Endothelial cell of umbilical vein (primary cell): ENCODE measurements at regions not wholly inside any gene's neighbourhood (a gene's known extent, or its start where the extent isn't known, plus 50 kb on each side); places are given as distances from the start of the nearest gene placed in this dataset.

Experiments used
- BruUV-seq: library from RNA; stranded (reverse); fragments of 400-500 nt; replicated peaks from 2 replicates; lab custom pipeline; 2021; lab: Mats Ljungman, UMichigan
- CTCF ChIA-PET: fragments of 300-600, 350-600 bp; sonication (Branson Sonifier 250); formaldehyde crosslinking; loops from one replicate; lab custom pipeline; 2021; ENCODE audit warnings: antibody characterized with exemption, inconsistent platforms; lab: Charles Lee
- POLR2A ChIA-PET: fragments of 300-600, 350-600 bp; sonication (Branson Sonifier 250); formaldehyde crosslinking; loops from one replicate; lab custom pipeline; 2021; ENCODE audit warnings: antibody characterized with exemption, inconsistent platforms; lab: Charles Lee
- DNase-seq: peaks from one replicate; pipeline ENCODE4 v3.0.0-alpha.2; 2011; ENCODE audit warnings: low read depth, low spot score
- FAIRE-seq: peaks from 2 replicates; lab custom pipeline; 2011; peaks lifted over from hg19 to GRCh38; lab: Jason Lieb, UNC
- H2AFZ ChIP-seq: 2 replicates; pipeline ENCODE4 v1.6.0; 2012; ENCODE audit warnings: low read depth, low read length, control low read depth, inconsistent platforms
- H3K27ac ChIP-seq: 2 replicates; pipeline ENCODE4 v1.5.1; 2011; ENCODE audit warnings: low read depth, mild to moderate bottlenecking, control low read depth, low read length, moderate library complexity; ENCODE audit not compliant: insufficient read depth
- H3K27me3 ChIP-seq, 2 experiments: 2 replicates each; pipeline versions ENCODE4 v1.6.0 to v1.6.1; 2011; ENCODE audit warnings: low read length in 2 of 2, mixed read lengths in 1 of 2; ENCODE audit not compliant: control insufficient read depth in 2 of 2, insufficient read depth in 2 of 2
- H3K36me3 ChIP-seq, 2 experiments: 2 replicates in 1 of 2; 3 replicates in 1 of 2; pipeline ENCODE4 v1.5.1; 2011; ENCODE audit warnings: low read length in 2 of 2, mild to moderate bottlenecking in 1 of 2, moderate library complexity in 1 of 2; ENCODE audit not compliant: control insufficient read depth in 2 of 2, insufficient read depth in 2 of 2; ENCODE audit errors: extremely low read depth in 1 of 2
- H3K4me1 ChIP-seq: 3 replicates; pipeline ENCODE4 v1.5.1; 2011; ENCODE audit warnings: mild to moderate bottlenecking, low read length; ENCODE audit not compliant: control insufficient read depth, insufficient read depth; ENCODE audit errors: extremely low read depth
- H3K4me2 ChIP-seq: 2 replicates; pipeline ENCODE4 v1.6.1; 2011; ENCODE audit warnings: low read length, control low read depth, mixed read lengths; ENCODE audit not compliant: insufficient read depth
- H3K4me3 ChIP-seq, 3 experiments: fragments of 200-600 bp in 1 of 3; sonication (generic), shearing (Covaris generic) in 1 of 3; replicated peaks in 1 of 3; 2 replicates each; pipeline ENCODE4 v1.5.1; 2011 to 2016; ENCODE audit warnings: control low read depth in 3 of 3, low read length in 3 of 3, mild to moderate bottlenecking in 2 of 3, inconsistent platforms in 1 of 3, low read depth in 1 of 3, moderate library complexity in 1 of 3; ENCODE audit not compliant: insufficient read depth in 1 of 3
- H3K79me2 ChIP-seq: 2 replicates; pipeline ENCODE4 v1.6.0; 2012; ENCODE audit warnings: low read length, inconsistent platforms; ENCODE audit not compliant: control insufficient read depth, insufficient read depth
- H3K9ac ChIP-seq: replicated peaks from 2 replicates; pipeline ENCODE3; 2011; ENCODE audit warnings: low read length, control low read depth; ENCODE audit not compliant: insufficient read depth; ENCODE audit errors: extremely low read depth
- H3K9me1 ChIP-seq: replicated peaks from 3 replicates; pipeline ENCODE4 v1.6.0; 2011; ENCODE audit warnings: mild to moderate bottlenecking, low read length; ENCODE audit not compliant: control insufficient read depth, insufficient read depth; ENCODE audit errors: extremely low read depth
- H3K9me3 ChIP-seq: replicated peaks from 2 replicates; pipeline ENCODE4 v1.5.1; 2012; ENCODE audit warnings: low read length, inconsistent platforms; ENCODE audit not compliant: control insufficient read depth, insufficient read depth
- H4K20me1 ChIP-seq: replicated peaks from 2 replicates; pipeline ENCODE3; 2011; ENCODE audit warnings: mild to moderate bottlenecking, low read length; ENCODE audit not compliant: control insufficient read depth, insufficient read depth; ENCODE audit errors: extremely low read depth
- EZH2 ChIP-seq: IDR thresholded peaks from 2 replicates; pipeline ENCODE4 v1.6.1; 2012; ENCODE audit warnings: borderline replicate concordance, low read depth, mild to moderate bottlenecking, moderate library complexity, low read length, inconsistent platforms; ENCODE audit not compliant: severe bottlenecking
- FOS ChIP-seq: IDR thresholded peaks from 2 replicates; pipeline ENCODE4 v1.6.1; 2011; ENCODE audit warnings: mild to moderate bottlenecking, low read length, moderate library complexity, borderline replicate concordance; ENCODE audit not compliant: insufficient read depth
- GATA2 ChIP-seq: IDR thresholded peaks from 2 replicates; pipeline ENCODE4 v1.7.0; 2011; ENCODE audit warnings: low read depth, mild to moderate bottlenecking, moderate library complexity, mixed read lengths, low read length; ENCODE audit not compliant: insufficient read length, insufficient read depth
- JUN ChIP-seq: IDR thresholded peaks from 2 replicates; pipeline ENCODE4 v1.6.1; 2011; ENCODE audit warnings: borderline replicate concordance, low read depth; ENCODE audit not compliant: insufficient read length, insufficient read depth
- MYC ChIP-seq: IDR thresholded peaks from one replicate; pipeline ENCODE4 v1.6.1; 2011; ENCODE audit warnings: mild to moderate bottlenecking, low read depth, low read length
- POLR2A ChIP-seq: IDR thresholded peaks from 2 replicates; pipeline ENCODE4 v1.6.1; 2012; ENCODE audit warnings: low read depth, mild to moderate bottlenecking, control low read depth, low read length
- POLR2AphosphoS5 ChIP-seq: IDR thresholded peaks from 2 replicates; pipeline ENCODE4 v1.6.1; 2012; ENCODE audit warnings: low read depth, mild to moderate bottlenecking, control low read depth, low read length, moderate library complexity; ENCODE audit not compliant: insufficient read depth
- dilution Hi-C: fragments of 300-500 bp; cut with MboI; formaldehyde crosslinking; loops from one replicate; pipeline ENCODE4 v1.15.0; 2019; ENCODE audit warnings: low sequenced_read_pairs; ENCODE audit not compliant: extremely low pct_ligation_motif_present
- intact Hi-C: fragments of 100-400 bp; cut with micrococcal nuclease; formaldehyde crosslinking; loops from one replicate; pipeline ENCODE4 v1.10.0; 2022
- TF ChIP-seq, protein P1 (sequence below), 2 donors: IDR thresholded peaks; 1 replicate in 1 of 2; 2 replicates in 1 of 2; pipeline ENCODE4 v1.5.1; 2011; ENCODE audit warnings: low read length in 2 of 2, mild to moderate bottlenecking in 2 of 2, moderate library complexity in 2 of 2, control low read depth in 1 of 2, inconsistent platforms in 1 of 2, low read depth in 1 of 2; ENCODE audit not compliant: insufficient read depth in 1 of 2; ENCODE audit errors: extremely low read depth in 1 of 2
- TF ChIP-seq, protein P2 (sequence below): IDR thresholded peaks from 2 replicates; pipeline ENCODE4 v1.6.1; 2011; ENCODE audit not compliant: insufficient read depth, insufficient read length

DNA sequence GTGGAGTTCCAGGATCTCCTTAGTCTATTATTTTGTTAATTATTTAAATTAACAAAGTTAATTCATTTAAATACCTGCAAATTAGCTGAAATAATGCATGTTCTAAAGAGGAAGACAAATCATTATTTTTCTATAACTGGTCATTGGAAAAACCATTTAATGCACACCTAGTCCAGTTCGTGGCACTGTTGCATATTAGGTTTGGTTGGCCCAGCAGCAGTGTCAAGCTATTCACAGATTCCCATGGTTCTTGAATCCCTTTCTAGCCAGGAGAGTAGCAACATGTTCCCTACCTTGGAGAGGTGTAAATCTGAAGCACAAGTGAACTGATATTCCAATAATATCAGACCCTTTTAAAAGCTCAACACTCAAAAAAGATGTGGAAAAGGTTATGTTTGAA, 155.2 kb downstream of the TMEM161B start:
- ChIA-PET CTCF (no interaction called here), POLR2A (no interaction called here)
- no peak overlapping the region for H3K9ac ChIP-seq
- H3K4me2 ChIP-seq: no peak overlapping the region
- H3K4me1 ChIP-seq: no peaks in the 10 kb centered on the region
- TF ChIP-seq JUN (no peak), POLR2A (no peak), EZH2 (no peak), FOS (no peak), GATA2 (no peak)
- TF ChIP-seq, protein P1, sequence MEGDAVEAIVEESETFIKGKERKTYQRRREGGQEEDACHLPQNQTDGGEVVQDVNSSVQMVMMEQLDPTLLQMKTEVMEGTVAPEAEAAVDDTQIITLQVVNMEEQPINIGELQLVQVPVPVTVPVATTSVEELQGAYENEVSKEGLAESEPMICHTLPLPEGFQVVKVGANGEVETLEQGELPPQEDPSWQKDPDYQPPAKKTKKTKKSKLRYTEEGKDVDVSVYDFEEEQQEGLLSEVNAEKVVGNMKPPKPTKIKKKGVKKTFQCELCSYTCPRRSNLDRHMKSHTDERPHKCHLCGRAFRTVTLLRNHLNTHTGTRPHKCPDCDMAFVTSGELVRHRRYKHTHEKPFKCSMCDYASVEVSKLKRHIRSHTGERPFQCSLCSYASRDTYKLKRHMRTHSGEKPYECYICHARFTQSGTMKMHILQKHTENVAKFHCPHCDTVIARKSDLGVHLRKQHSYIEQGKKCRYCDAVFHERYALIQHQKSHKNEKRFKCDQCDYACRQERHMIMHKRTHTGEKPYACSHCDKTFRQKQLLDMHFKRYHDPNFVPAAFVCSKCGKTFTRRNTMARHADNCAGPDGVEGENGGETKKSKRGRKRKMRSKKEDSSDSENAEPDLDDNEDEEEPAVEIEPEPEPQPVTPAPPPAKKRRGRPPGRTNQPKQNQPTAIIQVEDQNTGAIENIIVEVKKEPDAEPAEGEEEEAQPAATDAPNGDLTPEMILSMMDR (IDR thresholded peaks at IDR 0.05; ENCODE audit: extremely low read depth in 1 of 2, insufficient read depth in 1 of 2, low read depth in 1 of 2, low read length in 2 of 2): no peak
- H3K27ac ChIP-seq: no peak overlapping the region
- H3K9me1 ChIP-seq: no peaks in the 10 kb centered on the region
- H3K9me3 ChIP-seq: no peaks in the 10 kb centered on the region
- H2AFZ ChIP-seq: no peak overlapping the region
- H3K79me2 ChIP-seq: no peaks in the 10 kb centered on the region
- H3K4me3 ChIP-seq: no peak overlapping the region
- dilution Hi-C loops: no loop called here
- DNase-seq: no peak
- FAIRE-seq: no peak
- no peaks in the 10 kb centered on the region for H3K27me3 ChIP-seq
- no TSS peak for BruUV-seq
- H4K20me1 ChIP-seq: no peaks in the 10 kb centered on the region
- intact Hi-C loops: no loop called here
- H3K36me3 ChIP-seq: no peaks in the 10 kb centered on the region

DNA sequence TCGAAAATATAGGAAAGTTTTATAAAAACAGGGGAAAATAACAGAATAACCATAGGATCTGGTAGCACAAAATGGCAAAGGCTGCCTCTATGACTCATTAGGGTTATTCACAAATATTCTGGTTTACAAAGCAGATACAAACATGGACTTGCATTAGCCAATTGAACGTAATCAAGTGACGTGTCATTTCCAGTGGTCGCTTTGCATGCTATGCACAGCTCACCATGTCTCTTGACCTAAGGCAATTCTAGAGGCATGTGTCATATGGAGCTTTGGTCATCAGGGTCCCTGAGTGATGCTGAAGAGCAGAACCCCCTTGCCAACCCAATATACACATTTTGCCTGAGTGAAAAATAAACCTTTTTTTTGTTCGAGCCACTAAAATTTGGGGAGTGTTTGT, 158.8 kb downstream of the TMEM161B start:
- no peak overlapping the region for H3K27ac ChIP-seq
- no peak for DNase-seq
- TF ChIP-seq EZH2: no peak
- no peak for TF ChIP-seq GATA2
- TF ChIP-seq, protein P1 (IDR thresholded peaks at IDR 0.05; ENCODE audit: extremely low read depth in 1 of 2, insufficient read depth in 1 of 2, low read depth in 1 of 2, low read length in 2 of 2): no peak
- no peak for TF ChIP-seq FOS
- no peak for TF ChIP-seq JUN
- TF ChIP-seq, protein P2, sequence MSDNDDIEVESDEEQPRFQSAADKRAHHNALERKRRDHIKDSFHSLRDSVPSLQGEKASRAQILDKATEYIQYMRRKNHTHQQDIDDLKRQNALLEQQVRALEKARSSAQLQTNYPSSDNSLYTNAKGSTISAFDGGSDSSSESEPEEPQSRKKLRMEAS: no peak
- no peak for TF ChIP-seq MYC
- no peak for TF ChIP-seq POLR2AphosphoS5
- no peak for TF ChIP-seq POLR2A
- FAIRE-seq: no peak
- no peak overlapping the region for H2AFZ ChIP-seq
- no peaks in the 10 kb centered on the region for H4K20me1 ChIP-seq
- CTCF ChIA-PET: no interaction called here
- no peaks in the 10 kb centered on the region for H3K36me3 ChIP-seq
- no peaks in the 10 kb centered on the region for H3K9me3 ChIP-seq
- no peak overlapping the region for H3K9ac ChIP-seq
- no peaks in the 10 kb centered on the region for H3K79me2 ChIP-seq
- H3K27me3 ChIP-seq: no peaks in the 10 kb centered on the region
- no TSS peak for BruUV-seq
- H3K9me1 ChIP-seq: no peaks in the 10 kb centered on the region
- H3K4me3 ChIP-seq: no peak overlapping the region
- no peak overlapping the region for H3K4me2 ChIP-seq
- POLR2A ChIA-PET: no interaction called here
- intact Hi-C loops: no loop called here
- H3K4me1 ChIP-seq: no peaks in the 10 kb centered on the region
- dilution Hi-C loops: no loop called here
